BLaER1 treated with 17β-estradiol and CSF1 and Interleukin-3, amounts not matched to agents 10 nM and 100 nM (cell line): ENCODE measurements at regions not wholly inside any gene's neighbourhood (a gene's known extent, or its start where the extent isn't known, plus 50 kb on each side); places are given as distances from the start of the nearest gene placed in this dataset.
A peak's percentile ranks its signal among the peaks of the same experiment; 100 is the strongest.

Source experiments
- H3K27ac ChIP-seq, 11 experiments: shearing (Covaris generic); formaldehyde crosslinking; 2 replicates each; pipeline ENCODE4 v1.8.1; 2022
- H3K27me3 ChIP-seq, 11 experiments: shearing (Covaris generic); formaldehyde crosslinking; 2 replicates each; pipeline ENCODE4 v1.8.1; 2022
- H3K36me3 ChIP-seq, 11 experiments: shearing (Covaris generic); formaldehyde crosslinking; 2 replicates each; pipeline ENCODE4 v1.8.1; 2022
- H3K4me1 ChIP-seq, 10 experiments: shearing (Covaris generic); formaldehyde crosslinking; 2 replicates each; pipeline ENCODE4 v1.8.1; 2022
- H3K4me2 ChIP-seq, 11 experiments: shearing (Covaris generic); formaldehyde crosslinking; 2 replicates each; pipeline ENCODE4 v1.8.1; 2022
- H3K4me3 ChIP-seq, 10 experiments: shearing (Covaris generic); formaldehyde crosslinking; 2 replicates each; pipeline ENCODE4 v1.8.1; 2022
- H3K9ac ChIP-seq, 11 experiments: shearing (Covaris generic); formaldehyde crosslinking; 2 replicates each; pipeline ENCODE4 v1.8.1; 2022
- H3K9me3 ChIP-seq, 11 experiments: shearing (Covaris generic); formaldehyde crosslinking; replicated peaks in 1 of 11; 2 replicates each; pipeline ENCODE4 v1.8.1; 2022
- H4K20me1 ChIP-seq, 11 experiments: shearing (Covaris generic); formaldehyde crosslinking; 2 replicates each; pipeline ENCODE4 v1.8.1; 2022
- Cebpa-rat ChIP-seq, 11 experiments: shearing (Covaris generic); IDR thresholded peaks; 2 replicates each; pipeline ENCODE4 v1.8.1; 2022

DNA sequence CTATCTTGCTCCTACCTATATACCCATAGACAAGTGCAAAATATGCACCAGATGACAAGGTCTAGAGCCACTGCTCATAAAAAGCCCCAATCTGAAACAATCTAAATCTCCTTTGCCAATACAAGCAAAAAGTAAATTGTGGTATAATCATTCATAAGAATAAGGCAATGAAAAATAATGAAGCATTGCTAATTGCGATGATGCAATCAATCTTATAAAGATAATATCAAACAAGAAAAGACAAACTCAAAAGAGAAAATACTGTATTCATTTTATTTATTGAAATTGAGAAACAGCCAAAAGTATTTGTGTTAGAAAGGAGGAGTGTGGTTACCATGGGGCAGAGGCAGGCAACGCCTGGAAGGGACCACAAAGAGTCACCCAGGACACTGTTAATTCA lies 175.9 kb upstream of the GYPC start:
- peaks cover 0 to 16% (median 11%) of the 10 kb centered on the region in 11 experiments; a peak in 13 of 22 replicates for H3K9me3 ChIP-seq
- H3K36me3 ChIP-seq = no peaks in the 10 kb centered on the region
- no peak overlapping the region for H3K27ac ChIP-seq
- no peak overlapping the region for H3K4me2 ChIP-seq
- H4K20me1 ChIP-seq = no peaks in the 10 kb centered on the region
- no peak overlapping the region for H3K9ac ChIP-seq
- H3K4me3 ChIP-seq = no peak overlapping the region
- 0 out of 22 replicates have a peak, but pooled peaks of 1 of the 11 experiments have one; percentile 7 for TF ChIP-seq Cebpa-rat (IDR thresholded peaks at IDR 0.05)
- no peaks in the 10 kb centered on the region for H3K4me1 ChIP-seq
- no peaks in the 10 kb centered on the region for H3K27me3 ChIP-seq

- no peak for TF ChIP-seq Cebpa-rat (IDR thresholded peaks at IDR 0.05)
- H4K20me1 ChIP-seq = no peaks in the 10 kb centered on the region
- H3K4me2 ChIP-seq = no peak overlapping the region
Observed at GRCh38 chr2:126482582-126483464, 173.1 kb upstream of the GYPC start.

GRCh38 chr2:126494593-126494992 lies 161.4 kb upstream of the GYPC start:
- no peak overlapping the region for H3K4me2 ChIP-seq
- no peak overlapping the region for H3K4me3 ChIP-seq
- TF ChIP-seq Cebpa-rat (IDR thresholded peaks at IDR 0.05) = no peak
- H3K4me1 ChIP-seq = no peaks in the 10 kb centered on the region
- H4K20me1 ChIP-seq = no peaks in the 10 kb centered on the region
- H3K27ac ChIP-seq = no peak overlapping the region
- H3K9me3 ChIP-seq = peaks cover 18 to 30% (median 23%) of the 10 kb centered on the region in 11 experiments
- no peak overlapping the region for H3K9ac ChIP-seq
- no peaks in the 10 kb centered on the region for H3K27me3 ChIP-seq
- no peaks in the 10 kb centered on the region for H3K36me3 ChIP-seq

More at GRCh38 chr2:126482582-126483464, 173.1 kb upstream of the GYPC start:
- H3K9me3 ChIP-seq = peaks cover 0 to 16% (median 11%) of the 10 kb centered on the region in 11 experiments; a peak in 13 of 22 replicates
- no peak overlapping the region for H3K4me3 ChIP-seq
- H3K27ac ChIP-seq = no peak overlapping the region
- no peaks in the 10 kb centered on the region for H3K4me1 ChIP-seq
- H3K9ac ChIP-seq = no peak overlapping the region
- H3K27me3 ChIP-seq = no peaks in the 10 kb centered on the region
- H3K36me3 ChIP-seq = no peaks in the 10 kb centered on the region

DNA sequence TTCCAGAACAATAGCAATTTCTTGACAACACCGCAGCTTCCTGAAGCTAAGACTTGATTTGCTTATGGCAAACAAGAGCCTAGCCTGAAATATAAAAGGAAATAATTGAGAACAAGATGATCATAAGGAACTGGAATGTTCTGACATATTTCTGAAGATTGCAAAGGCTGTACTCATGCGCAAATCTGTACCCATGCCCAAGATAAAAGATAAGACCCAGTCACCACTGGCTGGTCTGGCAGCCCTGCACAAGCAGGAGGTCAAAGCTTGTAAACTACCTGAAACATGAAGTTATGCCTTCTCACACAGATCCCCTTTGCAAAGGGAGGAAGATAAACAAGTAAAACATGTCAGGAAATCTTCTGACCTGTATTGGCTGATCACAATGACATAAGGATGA lies 160.8 kb upstream of the GYPC start:
- no peak overlapping the region for H3K4me2 ChIP-seq
- H3K27ac ChIP-seq = no peak overlapping the region
- no peaks in the 10 kb centered on the region for H3K4me1 ChIP-seq
- H3K9me3 ChIP-seq = peaks cover 18 to 30% (median 23%) of the 10 kb centered on the region in 11 experiments
- no peaks in the 10 kb centered on the region for H3K27me3 ChIP-seq
- no peak overlapping the region for H3K4me3 ChIP-seq
- H3K9ac ChIP-seq = no peak overlapping the region
- H3K36me3 ChIP-seq = no peaks in the 10 kb centered on the region
- TF ChIP-seq Cebpa-rat (IDR thresholded peaks at IDR 0.05) = no peak
- no peaks in the 10 kb centered on the region for H4K20me1 ChIP-seq

GRCh38 chr2:126496493-126496892 lies 159.5 kb upstream of the GYPC start:
- Histone ChIP-seq H3K36me3 (no peaks in the 10 kb centered on the region), H3K9ac (no peak overlapping the region), H4K20me1 (no peaks in the 10 kb centered on the region), H3K27me3 (no peaks in the 10 kb centered on the region), H3K4me3 (no peak overlapping the region), H3K4me1 (no peaks in the 10 kb centered on the region), H3K27ac (no peak overlapping the region), H3K9me3 (peaks cover 18 to 30% (median 23%) of the 10 kb centered on the region in 11 experiments), H3K4me2 (no peak overlapping the region)
- TF ChIP-seq Cebpa-rat (IDR thresholded peaks at IDR 0.05) = no peak

DNA sequence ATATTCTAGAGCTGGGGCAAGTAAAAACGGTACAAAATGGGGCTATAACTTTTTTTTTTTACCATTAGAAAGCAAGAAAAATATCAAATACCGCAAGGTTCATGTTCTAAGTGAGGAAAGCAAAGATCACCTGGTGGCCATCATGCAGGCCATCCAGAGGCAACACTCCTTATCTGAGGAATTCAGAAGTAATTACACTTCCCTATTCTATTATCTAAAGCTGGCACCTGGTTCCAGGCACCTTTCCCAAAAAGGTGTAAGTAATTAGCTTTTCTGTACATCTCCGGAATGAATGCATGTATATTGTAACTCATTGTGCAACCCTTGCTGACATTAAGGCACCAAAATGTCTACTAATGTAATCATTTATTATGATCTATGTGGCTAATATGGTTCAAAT lies 152.5 kb upstream of the GYPC start:
- TF ChIP-seq Cebpa-rat (IDR thresholded peaks at IDR 0.05) = no peak
- peaks cover 0 to 2% (median 0%) of the 10 kb centered on the region in 11 experiments; a peak in 5 of 22 replicates for H3K9me3 ChIP-seq
- H3K4me1 ChIP-seq = no peaks in the 10 kb centered on the region
- H3K27ac ChIP-seq = no peak overlapping the region
- H4K20me1 ChIP-seq = no peaks in the 10 kb centered on the region
- no peak overlapping the region for H3K4me3 ChIP-seq
- H3K4me2 ChIP-seq = no peak overlapping the region
- H3K9ac ChIP-seq = no peak overlapping the region
- H3K36me3 ChIP-seq = no peaks in the 10 kb centered on the region
- no peaks in the 10 kb centered on the region for H3K27me3 ChIP-seq

- Histone ChIP-seq H3K9me3 (no peaks in the 10 kb centered on the region), H3K36me3 (no peaks in the 10 kb centered on the region), H3K4me3 (no peak overlapping the region), H3K27me3 (no peaks in the 10 kb centered on the region), H3K27ac (no peak overlapping the region), H4K20me1 (no peaks in the 10 kb centered on the region), H3K4me2 (no peak overlapping the region), H3K9ac (no peak overlapping the region), H3K4me1 (no peaks in the 10 kb centered on the region)
- TF ChIP-seq Cebpa-rat (IDR thresholded peaks at IDR 0.05) = 0 out of 22 replicates have a peak, but pooled peaks of 1 of the 11 experiments have one; percentile 42
Observed at GRCh38 chr2:126504949-126505348, 151.0 kb upstream of the GYPC start.

- H3K36me3 ChIP-seq = no peaks in the 10 kb centered on the region
- H3K9me3 ChIP-seq = no peaks in the 10 kb centered on the region
- no peak overlapping the region for H3K9ac ChIP-seq
- H3K4me3 ChIP-seq = no peak overlapping the region
- no peaks in the 10 kb centered on the region for H3K27me3 ChIP-seq
- H3K4me2 ChIP-seq = no peak overlapping the region
- TF ChIP-seq Cebpa-rat (IDR thresholded peaks at IDR 0.05) = no peak
- H3K4me1 ChIP-seq = peaks cover 0 to 3% (median 0%) of the 10 kb centered on the region in 10 experiments; a peak in 1 of 20 replicates
- H4K20me1 ChIP-seq = no peaks in the 10 kb centered on the region
- no peak overlapping the region for H3K27ac ChIP-seq
Observed at GRCh38 chr2:126506786-126507185, 149.2 kb upstream of the GYPC start.

DNA sequence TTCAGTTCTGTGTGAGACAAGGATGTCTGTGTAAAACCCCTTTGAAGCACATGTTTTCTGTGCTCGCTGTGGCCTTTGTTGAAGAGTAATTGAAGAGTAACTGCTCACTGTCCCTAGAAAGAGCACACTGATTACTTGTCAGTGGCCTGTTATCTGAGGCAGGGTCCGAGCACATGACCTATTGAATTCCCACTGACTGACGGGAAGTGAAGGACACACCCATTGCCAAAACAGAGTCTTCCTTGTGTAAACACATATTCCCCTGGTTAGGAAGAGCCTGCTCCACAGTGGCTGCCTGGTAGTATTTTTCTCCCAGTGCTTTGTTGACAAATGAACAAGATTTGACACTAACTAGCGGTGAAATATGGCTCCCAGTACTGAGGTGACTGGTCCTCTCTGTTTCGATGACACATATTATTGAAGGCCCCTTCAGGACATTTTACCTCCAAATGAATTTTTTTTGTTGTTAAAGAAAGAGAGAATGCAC lies 148.5 kb upstream of the GYPC start:
- H3K27ac ChIP-seq = no peak overlapping the region
- peaks cover 0 to 3% (median 0%) of the 10 kb centered on the region in 10 experiments; a peak in 1 of 20 replicates for H3K4me1 ChIP-seq
- no peak overlapping the region for H3K4me3 ChIP-seq
- H3K9ac ChIP-seq = no peak overlapping the region
- no peak overlapping the region for H3K4me2 ChIP-seq
- H3K9me3 ChIP-seq = no peaks in the 10 kb centered on the region
- H3K27me3 ChIP-seq = no peaks in the 10 kb centered on the region
- H4K20me1 ChIP-seq = no peaks in the 10 kb centered on the region
- TF ChIP-seq Cebpa-rat (IDR thresholded peaks at IDR 0.05) = no peak
- H3K36me3 ChIP-seq = no peaks in the 10 kb centered on the region
